GM21526 (cell line): ENCODE measurements at regions not wholly inside any gene's neighbourhood (a gene's known extent, or its start where the extent isn't known, plus 50 kb on each side); places are given as distances from the start of the nearest gene placed in this dataset.
"Not testable (repeated sequence)": the region's sequence is repeated elsewhere in the genome, so short reads cannot be mapped to it uniquely, and the experiment has no call there.

Experiments used
- ATAC-seq: cut with Tn5 transposase; IDR thresholded peaks from one replicate; pipeline ENCODE4 v1.9.1; 2021; ENCODE audit warnings: moderate library complexity; ENCODE audit not compliant: unreplicated experiment, low FRiP score

- no peak for ATAC-seq
These were observed 192.6 kb downstream of the DLEU7 start for GRCh38 chr13:50650592-50651504.

- no peak for ATAC-seq
These were observed 191.6 kb downstream of the DLEU7 start for GRCh38 chr13:50651922-50652321.

GRCh38 chr13:50654331-50654730 is 189.2 kb downstream of the DLEU7 start:
- no peak for ATAC-seq

- ATAC-seq = not testable (repeated sequence)
These were observed 181.6 kb downstream of the DLEU7 start for GRCh38 chr13:50661881-50662280.

- no peak for ATAC-seq
These were observed 178.5 kb downstream of the DLEU7 start for GRCh38 chr13:50664951-50665350.

- no peak for ATAC-seq
These were observed 175.4 kb downstream of the DLEU7 start for GRCh38 chr13:50668049-50668448.

- no peak for ATAC-seq
These were observed 174.7 kb downstream of the DLEU7 start for GRCh38 chr13:50668691-50669271.

GRCh38 chr13:50670272-50670671 is 173.2 kb downstream of the DLEU7 start:
- no peak for ATAC-seq

- no peak for ATAC-seq
These were observed 172.5 kb downstream of the DLEU7 start for GRCh38 chr13:50670847-50671496.

GRCh38 chr13:50671497-50671850 is 172.0 kb downstream of the DLEU7 start:
- ATAC-seq = no peak

GRCh38 chr13:50672025-50672424 is 171.5 kb downstream of the DLEU7 start:
- no peak for ATAC-seq

GRCh38 chr13:50675651-50676050 is 167.8 kb downstream of the DLEU7 start:
- no peak for ATAC-seq

GRCh38 chr13:50676602-50677001 is 166.9 kb downstream of the DLEU7 start:
- ATAC-seq = no peak

- ATAC-seq = no peak
These were observed 166.2 kb downstream of the DLEU7 start for GRCh38 chr13:50677258-50677657.

- no peak for ATAC-seq
These were observed 165.6 kb downstream of the DLEU7 start for GRCh38 chr13:50677687-50678463.

GRCh38 chr13:50678464-50679162 is 164.9 kb downstream of the DLEU7 start:
- no peak for ATAC-seq

GRCh38 chr13:50679321-50679720 is 164.2 kb downstream of the DLEU7 start:
- ATAC-seq = no peak

GRCh38 chr13:50682002-50682401 is 161.5 kb downstream of the DLEU7 start:
- no peak for ATAC-seq

GRCh38 chr13:50682966-50683365 is 160.5 kb downstream of the DLEU7 start:
- ATAC-seq = no peak

- no peak for ATAC-seq
These were observed 159.1 kb downstream of the DLEU7 start for GRCh38 chr13:50684366-50684765.
